Epithelial cell of proximal tubule (primary cell): ENCODE measurements at regions not wholly inside any gene's neighbourhood (a gene's known extent, or its start where the extent isn't known, plus 50 kb on each side); places are given as distances from the start of the nearest gene placed in this dataset.

Experiments used
- DNase-seq: peaks from one replicate; pipeline ENCODE4 v3.0.0-alpha.2; 2011; ENCODE audit warnings: low read depth
- H3K4me3 ChIP-seq: 2 replicates; pipeline ENCODE4 v1.5.1; 2011; ENCODE audit warnings: low read depth, mild to moderate bottlenecking, low read length
- CTCF ChIP-seq: conservative IDR thresholded peaks from 2 replicates; pipeline ENCODE4 v1.5.1; 2012; ENCODE audit warnings: low read depth, mild to moderate bottlenecking, low read length

GRCh38 chr11:39972461-39972860 lies 1487.0 kb downstream of the LRRC4C start:
- no peak overlapping the region for H3K4me3 ChIP-seq
- TF ChIP-seq CTCF = no peak
- no peak for DNase-seq

- H3K4me3 ChIP-seq = no peak overlapping the region
- DNase-seq = no peak
- TF ChIP-seq CTCF = no peak
These were observed 1487.5 kb downstream of the LRRC4C start for GRCh38 chr11:39971938-39972337.

GRCh38 chr11:39968071-39968470 lies 1491.4 kb downstream of the LRRC4C start:
- no peak for TF ChIP-seq CTCF
- no peak overlapping the region for H3K4me3 ChIP-seq
- DNase-seq = no peak

- DNase-seq = no peak
- no peak overlapping the region for H3K4me3 ChIP-seq
- no peak for TF ChIP-seq CTCF
These were observed 1493.8 kb downstream of the LRRC4C start for GRCh38 chr11:39965701-39966100.

- no peak for TF ChIP-seq CTCF
- no peak overlapping the region for H3K4me3 ChIP-seq
- no peak for DNase-seq
These were observed 1499.2 kb downstream of the LRRC4C start for GRCh38 chr11:39960206-39960605.

GRCh38 chr11:39932966-39933365 lies 1526.5 kb downstream of the LRRC4C start:
- no peak overlapping the region for H3K4me3 ChIP-seq
- TF ChIP-seq CTCF = no peak
- DNase-seq = no peak

GRCh38 chr11:39917256-39917655 lies 1542.2 kb downstream of the LRRC4C start:
- H3K4me3 ChIP-seq = no peak overlapping the region
- DNase-seq = no peak
- no peak for TF ChIP-seq CTCF
